ENCODE measurements at regions not wholly inside any gene's neighbourhood (a gene's known extent, or its start where the extent isn't known, plus 50 kb on each side); places are given as distances from the start of the nearest gene placed in this dataset.

GRCh38 chr11:69243496-69244200, 50.3 kb upstream of the MYEOV start:
- TF ChIP-seq ARNTL (CRISPR knock-in tag; IDR thresholded peaks at IDR 0.05; ENCODE audit: borderline replicate concordance, low read depth) (no peak), GLIS3 (CRISPR knock-in tag; IDR thresholded peaks at IDR 0.05) (no peak), ZFP30 (CRISPR knock-in tag; IDR thresholded peaks at IDR 0.05) (no peak), PATZ1 (CRISPR knock-in tag; IDR thresholded peaks at IDR 0.05; ENCODE audit: borderline replicate concordance) (no peak), SNAI2 (CRISPR knock-in tag; IDR thresholded peaks at IDR 0.05) (no peak), CSRNP3 (CRISPR knock-in tag; IDR thresholded peaks at IDR 0.05) (no peak), CREB5 (CRISPR knock-in tag; IDR thresholded peaks at IDR 0.05; ENCODE audit: low read depth) (no peak), ESRRG (CRISPR knock-in tag; IDR thresholded peaks at IDR 0.05) (no peak), ZFP3 (CRISPR knock-in tag; IDR thresholded peaks at IDR 0.05) (no peak), TCF4 (CRISPR knock-in tag; IDR thresholded peaks at IDR 0.05; ENCODE audit: borderline replicate concordance) (no peak), ZNF8 (CRISPR knock-in tag; IDR thresholded peaks at IDR 0.05) (no peak), ZC3H10 (CRISPR knock-in tag; IDR thresholded peaks at IDR 0.05) (no peak)
